ENCODE measurements at regions not wholly inside any gene's neighbourhood (a gene's known extent, or its start where the extent isn't known, plus 50 kb on each side); places are given as distances from the start of the nearest gene placed in this dataset.
A peak's percentile ranks its signal among the peaks of the same experiment; 100 is the strongest.

DNA sequence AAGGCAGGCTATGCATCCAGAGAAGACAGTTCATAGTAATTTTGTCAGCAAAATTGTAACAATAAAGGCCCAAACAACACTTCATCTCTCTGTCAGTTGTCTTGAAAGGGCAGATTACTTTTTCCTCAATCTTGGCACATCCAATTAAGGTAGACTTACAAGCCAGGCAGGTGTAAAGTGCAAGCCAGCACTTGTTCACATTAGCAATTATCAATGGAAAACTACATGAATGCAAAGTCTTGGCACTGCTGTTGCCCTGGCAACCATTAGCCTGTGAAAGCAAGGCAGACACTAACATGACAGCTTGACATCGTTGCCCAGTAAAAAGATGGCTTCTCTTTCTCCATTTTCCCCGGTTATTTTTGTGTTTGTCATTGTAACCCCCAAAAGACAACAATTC lies 677.2 kb upstream of the TENM4 start:
- intact Hi-C loops (cut with DNase I), result no loop called here
- peaks cover 0 to 13% (median 4%) of the 10 kb centered on the region in 12 donors for H3K4me1 ChIP-seq
- ATAC-seq (no peak), DNase-seq (no peak)
- no peaks in the 10 kb centered on the region for H3K27me3 ChIP-seq
- 67 to 86% (median 73%) methylated on average over 2 of the region's 2 CpGs for WGBS, 4 donors
- H3K36me3 ChIP-seq, result no peaks in the 10 kb centered on the region
- TF ChIP-seq POLR2A (IDR thresholded peaks at IDR 0.05), result no peak
- TF ChIP-seq CTCF (IDR thresholded peaks at IDR 0.05), result no peak
- H3K27ac ChIP-seq, result no peak overlapping the region
- no peak overlapping the region for H3K4me3 ChIP-seq
- peaks cover 0 to 2% (median 0%) of the 10 kb centered on the region in 12 donors for H3K9me3 ChIP-seq

DNA sequence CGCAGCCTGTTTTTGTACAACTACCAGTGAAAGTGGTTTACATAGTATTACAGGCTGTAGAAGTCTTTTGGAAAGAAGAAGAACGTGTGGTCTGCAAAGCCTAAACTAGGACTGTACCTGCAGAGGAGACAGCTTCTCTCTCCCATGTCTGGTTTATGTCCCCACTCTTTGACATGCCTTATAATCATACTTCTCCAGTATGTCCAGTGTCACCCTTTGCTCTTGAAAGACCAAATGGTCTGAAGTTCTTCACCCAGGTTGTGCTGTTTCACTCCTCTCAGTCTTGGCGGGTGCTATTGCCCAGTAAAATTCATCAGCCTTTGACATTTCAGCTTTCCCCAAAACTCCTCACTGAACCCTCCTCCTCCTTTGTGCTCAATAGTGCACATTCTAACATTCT lies 676.0 kb upstream of the TENM4 start:
- intact Hi-C loops (cut with DNase I), result no loop called here
- Histone ChIP-seq H3K36me3 (no peaks in the 10 kb centered on the region), H3K27ac (no peak overlapping the region), H3K4me3 (no peak overlapping the region), H3K4me1 (peaks cover 0 to 5% (median 0%) of the 10 kb centered on the region in 12 donors), H3K9me3 (peaks cover 0 to 2% (median 0%) of the 10 kb centered on the region in 12 donors), H3K27me3 (no peaks in the 10 kb centered on the region)
- 52 to 61% (median 58%) methylated on average over 3 of the region's 3 CpGs for WGBS, 4 donors
- ATAC-seq (peak in 3 of 4 donors; percentile 36 to 49 (median 39)), DNase-seq (no peak)
- no peak for TF ChIP-seq POLR2A (IDR thresholded peaks at IDR 0.05)
- TF ChIP-seq CTCF (IDR thresholded peaks at IDR 0.05), result no peak

- no peak overlapping the region for H3K4me3 ChIP-seq
- H3K27me3 ChIP-seq, result no peaks in the 10 kb centered on the region
- H3K9me3 ChIP-seq, result peaks cover 0 to under 1% (median 0%) of the 10 kb centered on the region in 12 donors
- TF ChIP-seq CTCF (IDR thresholded peaks at IDR 0.05) (no peak), POLR2A (IDR thresholded peaks at IDR 0.05) (no peak)
- 72 to 84% (median 82%) methylated on average over 4 of the region's 4 CpGs for WGBS, 4 donors
- ATAC-seq (no peak), DNase-seq (no peak)
- intact Hi-C loops (cut with DNase I), result no loop called here
- H3K4me1 ChIP-seq, result no peaks in the 10 kb centered on the region
- no peaks in the 10 kb centered on the region for H3K36me3 ChIP-seq
- no peak overlapping the region for H3K27ac ChIP-seq
These were observed 668.8 kb upstream of the TENM4 start for GRCh38 chr11:80109652-80110051.

- no peaks in the 10 kb centered on the region for H3K4me1 ChIP-seq
- H3K9me3 ChIP-seq, result no peaks in the 10 kb centered on the region
- WGBS, 4 donors, result 72 to 86% (median 78%) methylated on average over 3 of the region's 3 CpGs
- DNase-seq, result no peak
- H3K27me3 ChIP-seq, result no peaks in the 10 kb centered on the region
- no peak overlapping the region for H3K4me3 ChIP-seq
- H3K36me3 ChIP-seq, result no peaks in the 10 kb centered on the region
- ATAC-seq, result no peak
- intact Hi-C loops (cut with DNase I), result no loop called here
- no peak overlapping the region for H3K27ac ChIP-seq
- TF ChIP-seq POLR2A (IDR thresholded peaks at IDR 0.05), result no peak
- no peak for TF ChIP-seq CTCF (IDR thresholded peaks at IDR 0.05)
These were observed 668.2 kb upstream of the TENM4 start for GRCh38 chr11:80109031-80109430.

All from heart left ventricle (tissue), 16 donors.